Endothelial cell (in vitro differentiated cells): ENCODE measurements at regions not wholly inside any gene's neighbourhood (a gene's known extent, or its start where the extent isn't known, plus 50 kb on each side); places are given as distances from the start of the nearest gene placed in this dataset.

ENCODE experiments used
- DNase-seq: peaks from one replicate; pipeline ENCODE4 v3.0.0; 2021; ENCODE audit warnings: low spot score
- H3K27ac Mint-ChIP-seq: one replicate; pipeline ENCODE4 v1.8.0; 2021; ENCODE audit warnings: mixed read lengths, inconsistent platforms; ENCODE audit not compliant: unreplicated experiment
- H3K27me3 Mint-ChIP-seq: one replicate; pipeline ENCODE4 v1.8.0; 2021; ENCODE audit warnings: mild to moderate bottlenecking, moderate library complexity, mixed read lengths, inconsistent platforms; ENCODE audit not compliant: unreplicated experiment
- H3K36me3 Mint-ChIP-seq: one replicate; pipeline ENCODE4 v1.8.0; 2021; ENCODE audit warnings: mild to moderate bottlenecking, low read depth, mixed read lengths, inconsistent platforms; ENCODE audit not compliant: unreplicated experiment
- H3K4me1 Mint-ChIP-seq: one replicate; pipeline ENCODE4 v1.8.0; 2021; ENCODE audit warnings: mild to moderate bottlenecking, mixed read lengths, inconsistent platforms; ENCODE audit not compliant: unreplicated experiment
- H3K4me3 Mint-ChIP-seq: one replicate; pipeline ENCODE4 v1.8.0; 2021; ENCODE audit warnings: mild to moderate bottlenecking, mixed read lengths, inconsistent platforms; ENCODE audit not compliant: unreplicated experiment
- H3K9me3 Mint-ChIP-seq: one replicate; pipeline ENCODE4 v1.8.0; 2021; ENCODE audit warnings: mixed read lengths, inconsistent platforms; ENCODE audit not compliant: unreplicated experiment
- TF ChIP-seq, protein P1 (sequence below): fragments of 200-600 bp; sonication (generic); IDR thresholded peaks from one replicate; pipeline ENCODE4 v1.5.0; 2021; ENCODE audit warnings: antibody characterized with exemption; ENCODE audit not compliant: unreplicated experiment

DNA sequence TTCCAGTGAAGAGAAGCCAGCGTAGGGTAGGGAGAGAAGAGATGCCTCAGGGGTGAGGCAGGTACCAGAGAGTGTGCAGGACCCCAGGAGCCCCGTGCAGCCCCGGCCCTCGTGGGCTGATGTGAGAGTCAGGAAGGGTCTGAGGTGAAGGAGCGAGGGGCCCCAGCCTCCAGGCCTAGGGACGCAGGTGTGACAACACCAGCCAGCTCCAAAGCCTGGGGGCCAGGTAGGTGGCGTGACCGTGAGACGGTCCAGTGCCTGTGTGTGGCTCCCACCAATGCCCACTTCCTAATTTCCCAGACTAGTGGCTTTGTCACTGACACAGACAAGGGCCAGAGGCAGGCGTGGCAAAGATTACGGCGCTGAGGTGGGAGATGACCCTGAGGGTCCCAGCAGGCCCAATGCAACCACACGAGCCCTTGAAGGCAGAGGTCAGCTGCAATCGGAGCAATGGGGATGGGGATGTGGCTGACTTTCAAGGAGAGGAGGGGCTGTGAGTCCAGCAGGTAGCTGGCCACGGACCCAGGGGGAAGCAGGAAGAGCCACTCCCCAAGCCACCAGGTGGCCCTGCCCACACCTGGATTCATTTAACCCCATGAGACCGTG is 86.0 kb upstream of the SNTG2 start:
- TF ChIP-seq, protein P1, sequence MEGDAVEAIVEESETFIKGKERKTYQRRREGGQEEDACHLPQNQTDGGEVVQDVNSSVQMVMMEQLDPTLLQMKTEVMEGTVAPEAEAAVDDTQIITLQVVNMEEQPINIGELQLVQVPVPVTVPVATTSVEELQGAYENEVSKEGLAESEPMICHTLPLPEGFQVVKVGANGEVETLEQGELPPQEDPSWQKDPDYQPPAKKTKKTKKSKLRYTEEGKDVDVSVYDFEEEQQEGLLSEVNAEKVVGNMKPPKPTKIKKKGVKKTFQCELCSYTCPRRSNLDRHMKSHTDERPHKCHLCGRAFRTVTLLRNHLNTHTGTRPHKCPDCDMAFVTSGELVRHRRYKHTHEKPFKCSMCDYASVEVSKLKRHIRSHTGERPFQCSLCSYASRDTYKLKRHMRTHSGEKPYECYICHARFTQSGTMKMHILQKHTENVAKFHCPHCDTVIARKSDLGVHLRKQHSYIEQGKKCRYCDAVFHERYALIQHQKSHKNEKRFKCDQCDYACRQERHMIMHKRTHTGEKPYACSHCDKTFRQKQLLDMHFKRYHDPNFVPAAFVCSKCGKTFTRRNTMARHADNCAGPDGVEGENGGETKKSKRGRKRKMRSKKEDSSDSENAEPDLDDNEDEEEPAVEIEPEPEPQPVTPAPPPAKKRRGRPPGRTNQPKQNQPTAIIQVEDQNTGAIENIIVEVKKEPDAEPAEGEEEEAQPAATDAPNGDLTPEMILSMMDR = no peak
- Mint-ChIP-seq H3K36me3 (peaks cover 3% of the 10 kb centered on the region), H3K27ac (no peak overlapping the region), H3K4me1 (peaks cover 27% of the 10 kb centered on the region), H3K9me3 (no peaks in the 10 kb centered on the region), H3K27me3 (peaks cover 10% of the 10 kb centered on the region), H3K4me3 (no peak overlapping the region)
- no peak for DNase-seq

DNA sequence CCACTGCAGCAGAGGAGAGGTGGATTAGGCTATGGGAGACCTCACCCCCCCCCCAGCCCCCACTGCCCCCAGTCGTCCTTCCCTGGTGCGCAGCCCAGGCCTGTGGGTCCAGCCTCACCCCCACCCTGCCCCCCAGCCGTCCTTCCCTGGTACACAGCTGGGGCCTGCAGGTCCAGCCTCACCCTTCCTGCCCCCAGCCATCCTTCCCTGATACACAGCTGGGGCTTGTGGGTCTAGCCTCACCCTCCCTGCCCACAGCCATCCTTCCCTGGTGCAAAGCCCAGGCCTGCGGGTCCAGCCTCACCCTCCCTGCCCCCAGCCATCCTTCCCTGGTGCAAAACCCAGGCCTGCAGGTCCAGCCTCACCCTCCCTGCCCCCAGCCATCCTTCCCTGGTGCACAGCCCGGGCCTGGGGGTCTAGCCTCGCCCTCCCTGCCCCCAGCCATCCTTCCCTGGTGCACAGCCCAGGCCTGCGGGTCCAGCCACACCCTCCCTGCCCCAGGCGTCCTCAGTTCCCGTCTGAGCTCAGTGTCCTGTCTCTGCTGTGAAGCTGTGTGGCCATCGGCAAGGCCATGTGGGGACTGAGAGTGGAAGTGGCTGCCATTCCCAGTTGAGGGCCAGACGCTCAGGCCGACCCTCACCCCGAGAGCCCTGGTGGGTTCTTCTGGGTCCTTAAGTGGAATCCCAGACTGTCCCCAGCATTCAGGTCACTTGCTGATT is 86.8 kb upstream of the SNTG2 start:
- Mint-ChIP-seq H3K27me3 (peaks cover 8% of the 10 kb centered on the region), H3K27ac (no peak overlapping the region), H3K4me1 (peaks cover 30% of the 10 kb centered on the region), H3K9me3 (no peaks in the 10 kb centered on the region), H3K36me3 (peaks cover 3% of the 10 kb centered on the region), H3K4me3 (no peak overlapping the region)
- no peak for DNase-seq
- TF ChIP-seq, protein P1 = no peak

DNA sequence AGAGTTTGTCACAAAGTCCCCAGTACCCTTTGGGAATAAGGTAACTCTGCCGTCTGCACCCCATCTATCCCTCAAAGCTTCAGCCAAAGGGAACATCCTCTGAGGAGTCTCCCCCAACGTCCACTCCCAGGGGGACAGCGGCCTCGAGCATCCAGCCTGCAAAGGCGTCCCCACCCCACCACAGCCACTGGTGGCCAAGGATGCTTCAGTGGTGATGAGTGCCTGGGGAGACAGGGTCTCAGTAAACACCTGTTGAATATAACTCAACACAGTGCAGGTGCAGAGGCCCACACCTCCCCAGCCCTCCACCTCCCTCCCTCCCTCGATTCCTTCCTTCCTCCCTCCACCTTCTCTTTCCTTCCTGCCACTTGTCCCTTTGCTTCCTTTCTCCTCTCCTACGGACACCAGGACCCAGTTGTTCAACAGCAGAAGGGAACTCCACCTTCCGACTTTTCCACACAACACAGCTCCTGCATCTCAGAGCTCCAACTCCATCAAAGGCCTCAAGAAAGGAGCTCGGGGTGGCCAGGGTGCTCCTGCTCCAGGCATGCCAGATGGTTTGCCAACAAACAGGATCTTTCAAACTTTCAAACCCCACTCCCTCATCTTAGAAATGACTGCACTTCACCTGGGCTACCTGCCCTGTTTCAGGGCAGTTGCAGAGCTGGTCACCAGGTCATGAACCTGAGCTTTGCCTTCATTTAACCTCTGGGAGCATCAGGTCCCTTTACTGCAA is 87.8 kb upstream of the SNTG2 start:
- peaks cover 8% of the 10 kb centered on the region for H3K27me3 Mint-ChIP-seq
- H3K4me1 Mint-ChIP-seq = peaks cover 39% of the 10 kb centered on the region
- no peak overlapping the region for H3K27ac Mint-ChIP-seq
- no peak overlapping the region for H3K4me3 Mint-ChIP-seq
- peaks cover 3% of the 10 kb centered on the region for H3K36me3 Mint-ChIP-seq
- H3K9me3 Mint-ChIP-seq = no peaks in the 10 kb centered on the region
- no peak for DNase-seq
- TF ChIP-seq, protein P1 = no peak

DNA sequence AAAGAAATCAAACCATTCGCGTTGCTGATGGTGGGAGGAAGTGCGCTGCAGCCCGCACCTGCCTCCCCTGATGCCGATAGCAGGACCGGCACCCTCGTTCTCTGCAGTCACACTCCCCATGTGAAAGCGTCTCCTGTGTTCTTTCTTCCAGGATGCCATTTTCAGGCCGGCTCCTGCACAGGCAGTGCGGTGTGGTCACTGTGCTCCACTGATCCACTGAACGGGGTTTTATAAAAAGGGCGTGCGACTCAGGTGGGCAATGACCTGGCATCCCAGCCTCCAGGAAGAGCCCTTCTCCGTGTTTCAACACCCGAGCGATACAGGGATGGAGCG is 88.3 kb upstream of the SNTG2 start:
- Mint-ChIP-seq H3K4me3 (no peak overlapping the region), H3K4me1 (peaks cover 41% of the 10 kb centered on the region), H3K36me3 (no peaks in the 10 kb centered on the region), H3K27me3 (peaks cover 8% of the 10 kb centered on the region), H3K27ac (no peak overlapping the region), H3K9me3 (no peaks in the 10 kb centered on the region)
- no peak for DNase-seq
- TF ChIP-seq, protein P1 = no peak
